ENCODE measurements at regions not wholly inside any gene's neighbourhood (a gene's known extent, or its start where the extent isn't known, plus 50 kb on each side); places are given as distances from the start of the nearest gene placed in this dataset.

- no peak for ATAC-seq
- intact Hi-C loops (cut with DNase I, micrococcal nuclease), result no loop called here
Measured at GRCh38 chr3:135865085-135865484, 100.4 kb upstream of the PPP2R3A start.

DNA sequence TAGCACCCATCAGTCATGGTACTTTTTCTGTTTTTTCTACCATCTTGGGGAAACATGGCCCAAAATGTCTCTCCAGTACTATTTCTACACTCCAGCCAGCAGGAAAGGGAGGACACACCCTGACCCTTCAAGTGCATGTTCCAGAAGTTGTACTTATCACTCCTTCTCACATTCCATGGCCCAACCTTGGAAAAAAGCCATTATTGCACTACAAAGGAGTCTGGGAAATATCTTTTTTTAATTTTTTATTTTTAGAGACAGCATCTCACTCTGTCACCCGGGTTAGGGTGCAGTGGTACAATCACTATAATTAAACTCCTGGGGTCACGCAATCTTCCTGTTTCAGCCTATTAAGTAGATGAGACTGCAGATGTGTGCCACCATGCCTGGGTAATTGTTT is 100.0 kb upstream of the PPP2R3A start:
- Histone ChIP-seq H3K9me3 (no peaks in the 10 kb centered on the region), H3K4me3 (no peak overlapping the region), H3K4me1 (ENCODE audit: low read depth) (no peaks in the 10 kb centered on the region), H3K36me3 (ENCODE audit: low read depth) (no peaks in the 10 kb centered on the region)
- no peak for ATAC-seq
- TF ChIP-seq, protein P1, sequence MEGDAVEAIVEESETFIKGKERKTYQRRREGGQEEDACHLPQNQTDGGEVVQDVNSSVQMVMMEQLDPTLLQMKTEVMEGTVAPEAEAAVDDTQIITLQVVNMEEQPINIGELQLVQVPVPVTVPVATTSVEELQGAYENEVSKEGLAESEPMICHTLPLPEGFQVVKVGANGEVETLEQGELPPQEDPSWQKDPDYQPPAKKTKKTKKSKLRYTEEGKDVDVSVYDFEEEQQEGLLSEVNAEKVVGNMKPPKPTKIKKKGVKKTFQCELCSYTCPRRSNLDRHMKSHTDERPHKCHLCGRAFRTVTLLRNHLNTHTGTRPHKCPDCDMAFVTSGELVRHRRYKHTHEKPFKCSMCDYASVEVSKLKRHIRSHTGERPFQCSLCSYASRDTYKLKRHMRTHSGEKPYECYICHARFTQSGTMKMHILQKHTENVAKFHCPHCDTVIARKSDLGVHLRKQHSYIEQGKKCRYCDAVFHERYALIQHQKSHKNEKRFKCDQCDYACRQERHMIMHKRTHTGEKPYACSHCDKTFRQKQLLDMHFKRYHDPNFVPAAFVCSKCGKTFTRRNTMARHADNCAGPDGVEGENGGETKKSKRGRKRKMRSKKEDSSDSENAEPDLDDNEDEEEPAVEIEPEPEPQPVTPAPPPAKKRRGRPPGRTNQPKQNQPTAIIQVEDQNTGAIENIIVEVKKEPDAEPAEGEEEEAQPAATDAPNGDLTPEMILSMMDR (IDR thresholded peaks at IDR 0.05), result no peak
- intact Hi-C loops (cut with DNase I, micrococcal nuclease), result no loop called here
- DNase-seq, result no peak

More at GRCh38 chr3:135865085-135865484, 100.4 kb upstream of the PPP2R3A start:
- H3K4me1 ChIP-seq (ENCODE audit: low read depth), result no peaks in the 10 kb centered on the region
- no peak for DNase-seq
- H3K4me3 ChIP-seq, result no peak overlapping the region
- TF ChIP-seq, protein P1 (IDR thresholded peaks at IDR 0.05), result no peak
- no peaks in the 10 kb centered on the region for H3K9me3 ChIP-seq
- no peaks in the 10 kb centered on the region for H3K36me3 ChIP-seq (ENCODE audit: low read depth)

DNA sequence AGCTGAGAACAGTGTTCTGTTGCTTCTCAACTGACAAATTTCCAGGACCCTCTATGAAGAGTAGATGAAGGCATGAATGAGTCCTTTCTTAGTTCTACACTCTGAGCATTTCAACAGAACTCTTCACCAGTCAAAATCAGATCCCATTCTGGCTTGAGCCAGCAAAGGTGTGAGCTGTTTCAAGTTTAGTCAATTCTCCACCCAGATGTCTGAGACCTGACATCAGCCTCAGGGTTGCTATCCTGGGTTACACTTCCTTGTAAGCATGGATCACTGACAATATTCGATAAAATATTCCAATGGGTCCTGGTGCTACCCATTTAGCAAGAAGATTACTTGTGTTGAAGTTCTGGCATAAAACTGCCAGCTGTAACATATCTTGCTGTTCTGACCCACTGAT is 97.6 kb upstream of the PPP2R3A start:
- Histone ChIP-seq H3K4me1 (ENCODE audit: low read depth) (no peaks in the 10 kb centered on the region), H3K36me3 (ENCODE audit: low read depth) (no peaks in the 10 kb centered on the region), H3K9me3 (no peaks in the 10 kb centered on the region), H3K4me3 (no peak overlapping the region)
- intact Hi-C loops (cut with DNase I, micrococcal nuclease), result no loop called here
- no peak for DNase-seq
- TF ChIP-seq, protein P1 (IDR thresholded peaks at IDR 0.05), result no peak
- ATAC-seq, result no peak

DNA sequence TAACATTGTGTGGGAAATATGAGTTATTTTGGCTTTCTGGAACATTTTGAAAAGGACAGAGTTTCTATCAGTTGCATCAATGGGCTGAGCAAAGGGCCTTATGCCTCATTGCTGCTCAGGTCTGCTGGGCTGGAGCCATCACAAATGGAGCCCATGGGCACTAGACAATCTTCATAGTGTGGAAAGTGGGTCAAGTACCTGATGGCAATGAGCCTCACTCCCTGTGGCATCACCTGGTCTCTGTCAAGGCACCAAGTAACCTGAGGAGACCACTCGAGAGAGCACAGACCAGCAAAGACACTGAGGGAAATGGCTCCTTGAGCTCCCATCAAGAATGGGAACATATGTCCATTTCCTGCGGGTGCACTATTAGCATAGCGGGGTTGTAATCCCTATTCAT is 96.7 kb upstream of the PPP2R3A start:
- DNase-seq, result no peak
- ATAC-seq, result no peak
- H3K36me3 ChIP-seq (ENCODE audit: low read depth), result no peaks in the 10 kb centered on the region
- H3K4me3 ChIP-seq, result no peak overlapping the region
- H3K4me1 ChIP-seq (ENCODE audit: low read depth), result no peaks in the 10 kb centered on the region
- TF ChIP-seq, protein P1 (IDR thresholded peaks at IDR 0.05), result no peak
- intact Hi-C loops (cut with DNase I, micrococcal nuclease), result no loop called here
- H3K9me3 ChIP-seq, result no peaks in the 10 kb centered on the region

- TF ChIP-seq, protein P1 (IDR thresholded peaks at IDR 0.05), result no peak
- H3K4me3 ChIP-seq, result no peak overlapping the region
- no peaks in the 10 kb centered on the region for H3K9me3 ChIP-seq
- DNase-seq (no peak), ATAC-seq (no peak)
- no peaks in the 10 kb centered on the region for H3K36me3 ChIP-seq (ENCODE audit: low read depth)
- intact Hi-C loops (cut with DNase I, micrococcal nuclease), result no loop called here
- H3K4me1 ChIP-seq (ENCODE audit: low read depth), result no peaks in the 10 kb centered on the region
Measured at GRCh38 chr3:135869439-135870105, 96.0 kb upstream of the PPP2R3A start.

DNA sequence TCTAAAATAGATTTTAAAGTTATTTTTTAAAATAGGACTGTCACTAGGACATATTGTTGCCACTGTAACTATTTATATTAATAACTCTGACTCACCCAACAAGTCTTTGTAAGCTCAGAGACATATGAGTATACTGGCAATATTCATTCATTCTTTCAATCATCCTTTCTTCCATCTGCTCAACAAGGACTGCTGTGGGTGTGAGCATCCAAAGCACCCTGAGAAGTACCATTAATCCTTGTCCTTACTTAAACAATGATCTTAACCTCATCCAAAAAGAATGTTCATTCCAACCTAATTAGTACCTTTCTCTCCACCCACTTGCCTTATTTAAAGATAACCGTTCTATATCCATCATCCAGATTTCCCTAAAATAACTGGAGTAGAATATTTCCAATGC is 94.2 kb upstream of the PPP2R3A start:
- intact Hi-C loops (cut with DNase I, micrococcal nuclease), result no loop called here
- ATAC-seq, result no peak

More for the DNA sequence above, 94.2 kb upstream of the PPP2R3A start:
- DNase-seq, result no peak
- Histone ChIP-seq H3K9me3 (no peaks in the 10 kb centered on the region), H3K36me3 (ENCODE audit: low read depth) (no peaks in the 10 kb centered on the region), H3K4me3 (no peak overlapping the region), H3K4me1 (ENCODE audit: low read depth) (no peaks in the 10 kb centered on the region)
- TF ChIP-seq, protein P1 (IDR thresholded peaks at IDR 0.05), result no peak

Data from mucosa of descending colon (tissue), 3 donors.